Spleen (tissue), 7 donors: ENCODE measurements at regions not wholly inside any gene's neighbourhood (a gene's known extent, or its start where the extent isn't known, plus 50 kb on each side); places are given as distances from the start of the nearest gene placed in this dataset.

Experiments used
- POLR2A ChIP-seq, 3 donors: fragments of 450-650 bp; IDR thresholded peaks; one replicate each; pipeline ENCODE4 v1.5.1; 2017; ENCODE audit warnings: antibody characterized with exemption in 3 of 3, mild to moderate bottlenecking in 1 of 3
- POLR2AphosphoS5 ChIP-seq, 3 donors: sonication (generic); formaldehyde crosslinking; IDR thresholded peaks; one replicate each; pipeline ENCODE4 v1.5.1; 2017; ENCODE audit warnings: antibody characterized with exemption in 3 of 3
- TF ChIP-seq, protein P1 (sequence below), 11 experiments: fragments of 200-600 bp in 7 of 11; fragments of 450-650 bp in 4 of 11; sonication (generic) in 4 of 11; IDR thresholded peaks in 8 of 11; conservative IDR thresholded peaks in 3 of 11; 1 replicate in 7 of 11; 2 replicates in 4 of 11; pipeline versions ENCODE4 v1.4.0 to v1.8.0; 2016 to 2021; ENCODE audit warnings: antibody characterized with exemption in 11 of 11, inconsistent platforms in 4 of 11, mild to moderate bottlenecking in 1 of 11
- donor health status: DM: no; HTN: no; CAD: no; lungs with moderate emphysema.
- donor health status: DM: no; HTN: no; CAD: no.
- donor health status: DM: no; HTN: no; CAD: no.

DNA sequence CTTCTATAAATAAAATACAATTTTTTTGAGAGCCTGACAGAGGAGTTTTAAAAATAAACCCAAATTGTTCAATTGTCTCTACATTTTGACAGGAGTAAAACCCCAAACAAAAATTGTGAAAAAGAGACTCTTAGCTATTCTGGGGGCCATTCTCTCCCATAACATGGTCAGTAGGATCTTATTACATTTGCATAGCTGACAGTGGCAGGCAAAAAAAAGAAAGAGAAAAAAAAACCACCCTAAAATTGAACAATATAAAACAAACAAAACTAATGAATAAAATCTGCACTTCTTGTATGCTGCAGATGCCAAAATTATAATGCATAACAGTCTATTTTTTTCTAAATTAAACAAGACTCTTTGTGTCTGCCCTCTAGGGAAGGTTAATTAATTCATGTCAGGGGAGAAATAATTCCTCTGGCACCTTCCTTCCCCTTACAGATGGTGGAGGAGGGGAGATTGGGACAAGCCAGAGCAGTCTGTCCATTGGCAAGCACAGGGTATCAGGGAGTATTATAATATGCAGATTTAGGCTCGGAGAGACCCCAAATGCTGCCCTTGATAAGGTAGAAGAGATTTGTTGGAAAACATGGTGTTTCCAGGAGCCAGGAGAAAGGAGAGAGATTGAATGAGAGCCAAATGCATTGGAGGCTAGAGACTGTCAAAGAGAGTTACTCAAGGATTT is 79.7 kb upstream of the CDH6 start:
- TF ChIP-seq, protein P1, sequence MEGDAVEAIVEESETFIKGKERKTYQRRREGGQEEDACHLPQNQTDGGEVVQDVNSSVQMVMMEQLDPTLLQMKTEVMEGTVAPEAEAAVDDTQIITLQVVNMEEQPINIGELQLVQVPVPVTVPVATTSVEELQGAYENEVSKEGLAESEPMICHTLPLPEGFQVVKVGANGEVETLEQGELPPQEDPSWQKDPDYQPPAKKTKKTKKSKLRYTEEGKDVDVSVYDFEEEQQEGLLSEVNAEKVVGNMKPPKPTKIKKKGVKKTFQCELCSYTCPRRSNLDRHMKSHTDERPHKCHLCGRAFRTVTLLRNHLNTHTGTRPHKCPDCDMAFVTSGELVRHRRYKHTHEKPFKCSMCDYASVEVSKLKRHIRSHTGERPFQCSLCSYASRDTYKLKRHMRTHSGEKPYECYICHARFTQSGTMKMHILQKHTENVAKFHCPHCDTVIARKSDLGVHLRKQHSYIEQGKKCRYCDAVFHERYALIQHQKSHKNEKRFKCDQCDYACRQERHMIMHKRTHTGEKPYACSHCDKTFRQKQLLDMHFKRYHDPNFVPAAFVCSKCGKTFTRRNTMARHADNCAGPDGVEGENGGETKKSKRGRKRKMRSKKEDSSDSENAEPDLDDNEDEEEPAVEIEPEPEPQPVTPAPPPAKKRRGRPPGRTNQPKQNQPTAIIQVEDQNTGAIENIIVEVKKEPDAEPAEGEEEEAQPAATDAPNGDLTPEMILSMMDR (IDR thresholded peaks at IDR 0.05 in 8 of 11, conservative IDR thresholded peaks at IDR 0.05 in 3 of 11), result no peak
- TF ChIP-seq POLR2A (IDR thresholded peaks at IDR 0.05) (no peak), POLR2AphosphoS5 (IDR thresholded peaks at IDR 0.05) (no peak)
